NCI-H2171 treated with DMSO at 0.1 percent for 48 hours (cell line): ENCODE measurements at regions not wholly inside any gene's neighbourhood (a gene's known extent, or its start where the extent isn't known, plus 50 kb on each side); places are given as distances from the start of the nearest gene placed in this dataset.
"Not testable (repeated sequence)": the region's sequence is repeated elsewhere in the genome, so short reads cannot be mapped to it uniquely, and the experiment has no call there.

Experiments
- DNase-seq: peaks from one replicate; lab custom pipeline; 2025; lab: John Stamatoyannopoulos, UW

DNA sequence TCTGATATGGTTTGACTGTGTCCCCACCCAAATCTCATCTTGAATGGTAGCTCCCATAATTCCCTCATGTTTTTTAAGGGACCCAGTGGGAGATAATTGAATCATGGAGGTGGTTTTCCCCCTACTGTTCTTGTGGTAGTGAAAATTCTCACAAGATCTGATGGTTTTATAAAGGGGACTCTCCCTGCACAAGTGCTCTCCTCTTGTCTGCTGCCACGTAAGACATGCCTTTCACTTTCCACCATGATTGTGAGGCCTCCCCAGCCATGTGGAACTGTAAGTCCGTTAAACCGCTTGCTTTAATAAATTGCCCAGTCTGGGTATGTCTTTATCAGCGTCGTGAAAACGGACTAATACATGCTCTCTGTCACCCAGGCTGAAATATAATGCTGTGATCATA is 200.9 kb upstream of the SLIT2 start:
- no peak for DNase-seq

- DNase-seq = peak; percentile 42
These were observed 201.8 kb upstream of the SLIT2 start for GRCh38 chr4:20049889-20050288.

DNA sequence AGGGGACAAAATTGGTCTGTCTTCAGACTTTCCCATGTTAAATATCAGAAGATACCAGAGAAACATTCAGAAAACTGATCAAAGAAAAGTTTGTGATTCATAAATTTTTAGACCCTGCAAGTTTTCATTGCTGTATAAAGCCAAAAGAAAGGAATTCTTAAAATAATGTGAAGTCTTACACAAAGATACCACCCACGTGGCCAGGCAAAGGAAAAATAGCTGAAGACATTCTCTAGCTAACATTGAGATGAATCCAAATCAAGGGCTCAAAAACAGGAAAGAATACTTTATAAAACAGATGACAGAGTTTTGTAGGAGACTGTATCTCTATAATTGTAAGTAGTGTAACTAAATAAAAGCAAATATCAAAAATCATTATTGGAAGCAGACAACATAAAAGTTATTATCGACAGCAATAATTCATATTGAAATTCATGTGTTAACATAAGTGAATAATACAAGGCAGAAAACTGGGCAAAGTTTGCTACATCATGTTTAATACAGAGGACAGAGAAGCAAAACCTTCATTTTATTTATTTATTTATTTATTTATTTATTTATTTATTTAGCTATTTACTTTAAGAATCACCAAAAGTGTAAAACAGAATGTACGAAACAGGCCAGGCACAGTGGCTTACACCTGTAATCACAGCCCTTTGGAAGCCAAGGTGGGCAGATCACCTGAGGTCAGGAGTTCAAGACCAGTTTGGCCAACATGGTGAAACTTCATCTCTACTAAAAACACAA is 204.6 kb upstream of the SLIT2 start:
- no peak for DNase-seq

DNA sequence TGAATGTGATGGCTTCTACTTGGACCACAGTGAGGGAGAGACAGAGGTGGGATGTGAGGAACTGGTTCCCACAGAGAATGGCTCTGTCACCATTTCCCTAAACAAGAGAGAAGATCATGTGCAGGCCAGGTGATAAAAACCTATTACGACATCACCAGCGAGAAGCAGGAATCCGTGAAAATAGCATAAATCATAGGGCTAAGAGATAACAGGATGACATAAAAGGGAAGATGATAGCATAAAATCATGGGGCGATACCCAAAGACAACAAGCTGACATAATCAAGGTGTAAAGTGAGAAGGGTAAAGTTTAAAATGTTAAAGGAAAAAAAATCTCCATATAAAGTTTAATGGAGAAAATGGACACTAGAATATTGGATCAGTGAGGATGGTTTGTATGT is 205.5 kb upstream of the SLIT2 start:
- no peak for DNase-seq

DNA sequence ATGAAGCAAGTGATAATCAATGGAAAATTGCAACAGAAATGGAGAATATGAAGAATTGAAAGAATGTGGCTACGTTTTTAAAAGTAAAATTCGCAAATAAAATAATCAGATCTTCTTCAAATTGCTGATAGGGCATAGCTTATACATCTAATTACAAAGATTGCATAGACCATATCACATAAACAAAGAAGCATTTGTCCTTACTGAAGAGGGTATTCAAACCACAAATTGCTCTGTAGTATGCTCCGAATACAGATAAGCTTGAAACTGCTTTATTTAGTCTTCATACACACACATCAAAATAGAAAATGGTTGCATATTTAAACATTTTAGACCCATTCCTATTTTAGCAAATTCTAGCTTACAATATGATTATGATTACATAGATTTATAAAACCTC is 206.7 kb upstream of the SLIT2 start:
- no peak for DNase-seq

DNA sequence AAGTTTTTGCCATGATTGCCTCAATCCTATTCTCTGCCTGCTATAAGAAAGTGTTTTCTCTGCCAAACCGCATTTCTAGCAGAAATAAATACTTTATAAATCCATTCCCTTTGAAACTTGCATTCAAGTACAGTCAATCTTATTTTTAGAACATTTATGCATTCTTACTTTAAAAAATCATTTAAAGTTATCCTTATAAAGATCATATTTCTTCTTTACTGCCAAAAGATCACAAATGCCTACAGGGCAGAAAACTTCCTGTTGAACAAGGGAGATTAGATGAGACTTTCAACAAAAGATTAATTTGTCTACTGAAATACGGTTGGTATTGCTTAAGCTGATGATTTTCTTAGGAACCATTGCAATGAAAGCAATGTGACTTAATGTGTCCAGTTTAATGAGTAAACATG is 207.2 kb upstream of the SLIT2 start:
- no peak for DNase-seq

DNA sequence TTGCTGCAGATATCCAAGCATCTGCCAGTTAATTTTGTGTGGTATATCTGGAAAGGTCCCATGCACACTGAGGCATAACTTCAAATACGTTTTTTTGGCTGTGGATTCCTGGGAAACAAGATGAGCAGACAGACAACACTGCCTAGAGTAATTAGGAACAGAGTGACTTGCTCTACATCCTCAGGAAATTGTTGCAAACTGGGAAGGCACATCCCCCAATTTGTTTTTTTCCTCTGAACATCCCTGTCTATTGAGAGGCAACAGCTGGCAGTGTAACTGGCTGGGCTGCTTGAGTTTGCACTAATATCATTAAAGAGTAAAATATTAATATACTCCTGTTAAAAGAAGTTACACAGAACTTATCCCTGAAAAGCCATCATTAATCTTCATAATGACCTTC is 207.7 kb upstream of the SLIT2 start:
- peak; percentile 19 for DNase-seq

DNA sequence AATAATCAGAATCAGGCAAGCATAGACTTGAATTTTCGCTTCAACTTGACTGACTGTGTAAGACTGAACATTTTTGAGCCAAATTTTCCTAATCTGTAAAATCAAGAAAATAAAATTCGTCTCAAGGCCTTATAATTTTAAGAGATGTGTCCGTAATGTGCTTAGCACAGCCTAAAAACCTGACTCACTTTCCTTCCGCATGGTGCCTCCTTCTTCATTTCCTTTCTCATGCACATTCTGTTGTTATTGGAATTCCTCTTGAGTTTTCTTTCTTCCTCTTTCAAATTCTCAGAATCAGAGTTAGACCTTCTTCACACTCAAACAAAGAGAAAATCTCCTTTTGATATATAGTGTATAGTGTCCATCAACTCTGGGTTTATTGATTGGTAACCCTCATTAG is 208.9 kb upstream of the SLIT2 start:
- DNase-seq = no peak

DNA sequence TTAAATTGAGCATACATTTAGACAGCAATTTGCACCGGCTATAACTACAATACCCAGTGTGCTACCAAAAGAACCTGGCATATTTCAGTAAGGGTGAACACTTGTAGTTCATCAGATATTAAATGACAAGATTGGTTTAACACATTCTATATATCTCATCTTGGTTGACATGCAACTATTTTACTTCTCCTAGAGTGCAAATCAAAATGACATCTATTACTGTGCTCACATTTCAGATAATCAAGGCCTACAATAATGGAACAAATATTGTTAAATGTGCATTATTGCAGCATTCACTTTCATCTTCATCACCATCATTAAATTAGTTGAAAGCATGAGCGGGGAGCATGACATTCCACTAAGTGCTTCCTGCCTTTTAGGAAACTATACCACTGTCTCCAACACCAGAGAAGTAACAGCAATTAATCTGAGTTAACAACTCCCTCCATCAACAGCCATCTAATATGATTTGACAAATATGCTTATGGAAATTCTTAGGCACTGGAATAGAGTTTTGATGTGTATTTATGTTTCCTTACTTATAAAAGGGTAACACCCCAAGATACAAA is 209.8 kb upstream of the SLIT2 start:
- no peak for DNase-seq

DNA sequence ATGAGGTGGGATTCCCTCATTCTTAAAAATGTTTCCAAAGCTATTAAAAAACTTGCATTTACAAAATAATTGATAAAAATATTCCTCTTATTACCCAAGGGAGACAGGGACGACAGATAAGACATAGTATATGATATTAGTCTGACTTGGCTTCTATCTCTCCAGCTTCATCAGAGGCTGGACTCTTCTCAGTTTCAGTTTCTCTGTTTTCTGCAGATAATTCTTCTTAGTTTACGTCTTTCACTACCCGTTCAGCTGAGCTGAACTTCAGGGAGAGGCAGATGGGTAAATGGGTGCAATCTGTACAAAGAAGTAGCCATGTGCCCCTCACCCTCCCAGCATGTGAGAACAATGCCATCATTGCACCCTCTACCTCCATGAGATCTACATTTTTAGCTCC is 214.0 kb upstream of the SLIT2 start:
- DNase-seq = no peak

DNA sequence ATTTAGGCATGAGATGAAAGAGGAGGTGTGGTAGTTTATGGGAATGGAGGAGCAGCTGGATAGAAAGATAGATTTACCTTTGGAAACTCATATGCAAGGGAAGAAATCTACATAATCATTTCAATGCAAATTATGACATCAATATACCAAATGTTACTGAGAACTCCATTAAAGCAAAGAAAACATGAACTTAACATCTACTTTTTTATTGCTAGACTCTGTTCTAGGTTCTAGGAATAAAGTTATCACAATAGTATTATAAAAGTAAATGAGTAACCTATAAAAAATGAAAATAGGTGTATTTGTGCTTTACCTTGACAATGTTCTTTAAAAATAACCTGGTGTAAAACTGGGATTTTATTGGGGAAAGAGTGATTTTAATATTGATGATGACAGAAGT is 221.6 kb upstream of the SLIT2 start:
- no peak for DNase-seq

GRCh38 chr4:20028645-20029044 is 223.1 kb upstream of the SLIT2 start:
- DNase-seq = no peak

DNA sequence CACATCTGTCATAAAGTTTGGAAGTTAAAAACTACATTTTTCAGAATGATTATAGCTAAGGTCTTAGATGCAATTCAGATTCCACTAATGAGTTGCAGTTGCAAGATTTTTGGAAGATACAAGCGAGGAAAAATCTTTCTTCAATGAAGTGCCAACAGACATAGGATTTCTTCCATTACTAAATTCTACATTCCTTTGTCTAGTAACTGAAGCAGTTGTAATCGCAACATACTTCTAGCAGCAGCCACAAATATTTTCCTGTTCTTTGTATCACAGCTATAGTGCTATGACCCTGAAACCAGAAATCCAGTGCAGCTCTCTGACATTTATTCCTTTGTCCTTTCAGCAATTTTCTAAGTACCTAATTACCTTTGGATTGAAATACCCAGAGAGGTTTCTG is 225.2 kb upstream of the SLIT2 start:
- DNase-seq = no peak

GRCh38 chr4:20022471-20022870 is 229.2 kb upstream of the SLIT2 start:
- no peak for DNase-seq

GRCh38 chr4:20020056-20020455 is 231.6 kb upstream of the SLIT2 start:
- DNase-seq = no peak

GRCh38 chr4:20019310-20020015 is 232.2 kb upstream of the SLIT2 start:
- DNase-seq = no peak

DNA sequence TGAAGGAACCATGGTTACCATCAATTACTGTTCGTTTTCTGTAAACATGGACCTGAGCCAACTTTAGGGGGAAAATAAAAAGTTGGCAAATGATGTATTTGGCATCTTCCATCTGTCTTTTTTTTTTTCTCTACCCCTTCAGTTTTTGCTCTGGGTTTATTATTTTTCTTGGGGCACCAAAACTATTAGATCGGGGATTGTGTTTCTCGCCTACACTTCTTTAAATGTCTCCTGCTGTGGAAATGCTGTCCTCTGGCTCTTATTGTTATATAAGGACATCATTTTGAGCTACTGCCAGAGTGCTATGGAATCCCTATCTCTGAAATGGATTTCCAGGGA is 234.0 kb upstream of the SLIT2 start:
- DNase-seq = peak; percentile 57

GRCh38 chr4:20017070-20017776 is 234.5 kb upstream of the SLIT2 start:
- no peak for DNase-seq

GRCh38 chr4:20015636-20016224 is 236.0 kb upstream of the SLIT2 start:
- no peak for DNase-seq

GRCh38 chr4:20003836-20004558 is 247.7 kb upstream of the SLIT2 start:
- not testable (repeated sequence) for DNase-seq

- peak; percentile 57 for DNase-seq
These were observed 251.8 kb upstream of the SLIT2 start for GRCh38 chr4:19999775-20000414.
